ENCODE measurements at regions not wholly inside any gene's neighbourhood (a gene's known extent, or its start where the extent isn't known, plus 50 kb on each side); places are given as distances from the start of the nearest gene placed in this dataset.

DNA sequence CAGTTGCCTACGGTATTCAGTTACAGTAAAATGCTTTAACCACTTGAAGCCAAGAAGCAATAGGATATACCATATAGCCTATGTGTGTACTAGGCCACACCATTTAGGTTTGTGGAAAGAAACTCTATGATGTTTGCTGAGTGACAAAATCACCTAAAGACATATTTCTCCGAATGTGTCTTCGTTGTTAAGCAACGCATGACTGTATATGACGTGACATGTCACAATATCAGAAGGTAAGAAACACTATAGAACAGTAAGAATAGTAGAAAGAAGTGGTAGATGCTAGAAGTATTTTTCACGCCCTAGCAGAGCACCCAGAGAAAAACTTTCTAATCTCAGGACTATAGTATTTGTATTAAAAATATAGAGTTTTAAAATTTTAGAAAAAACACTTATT is 1188.2 kb upstream of the B3GALT2 start:
- TF ChIP-seq, protein P1, sequence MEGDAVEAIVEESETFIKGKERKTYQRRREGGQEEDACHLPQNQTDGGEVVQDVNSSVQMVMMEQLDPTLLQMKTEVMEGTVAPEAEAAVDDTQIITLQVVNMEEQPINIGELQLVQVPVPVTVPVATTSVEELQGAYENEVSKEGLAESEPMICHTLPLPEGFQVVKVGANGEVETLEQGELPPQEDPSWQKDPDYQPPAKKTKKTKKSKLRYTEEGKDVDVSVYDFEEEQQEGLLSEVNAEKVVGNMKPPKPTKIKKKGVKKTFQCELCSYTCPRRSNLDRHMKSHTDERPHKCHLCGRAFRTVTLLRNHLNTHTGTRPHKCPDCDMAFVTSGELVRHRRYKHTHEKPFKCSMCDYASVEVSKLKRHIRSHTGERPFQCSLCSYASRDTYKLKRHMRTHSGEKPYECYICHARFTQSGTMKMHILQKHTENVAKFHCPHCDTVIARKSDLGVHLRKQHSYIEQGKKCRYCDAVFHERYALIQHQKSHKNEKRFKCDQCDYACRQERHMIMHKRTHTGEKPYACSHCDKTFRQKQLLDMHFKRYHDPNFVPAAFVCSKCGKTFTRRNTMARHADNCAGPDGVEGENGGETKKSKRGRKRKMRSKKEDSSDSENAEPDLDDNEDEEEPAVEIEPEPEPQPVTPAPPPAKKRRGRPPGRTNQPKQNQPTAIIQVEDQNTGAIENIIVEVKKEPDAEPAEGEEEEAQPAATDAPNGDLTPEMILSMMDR (IDR thresholded peaks at IDR 0.05; ENCODE audit: low read length), result no peak
- TF ChIP-seq EZH2 (IDR thresholded peaks at IDR 0.05; ENCODE audit: borderline replicate concordance, low read length), result no peak
